Tibial nerve (tissue), 4 donors: ENCODE measurements at regions not wholly inside any gene's neighbourhood (a gene's known extent, or its start where the extent isn't known, plus 50 kb on each side); places are given as distances from the start of the nearest gene placed in this dataset.

Experiments used
- DNase-seq, 2 donors: peaks; one replicate each; pipeline ENCODE4 v3.0.0-alpha.2; 2019; ENCODE audit warnings: low spot score in 2 of 2
- H3K27ac ChIP-seq, 4 donors: fragments of 200-600 bp; sonication (generic) in 3 of 4; one replicate each; pipeline ENCODE4 v1.5.1; 2017 to 2019; ENCODE audit warnings: mild to moderate bottlenecking in 1 of 4
- H3K27me3 ChIP-seq, 2 donors: fragments of 200-600 bp; sonication (generic) in 1 of 2; one replicate each; pipeline versions ENCODE4 v1.5.1 to v1.6.0; 2017 to 2019
- H3K36me3 ChIP-seq, 3 donors: fragments of 200-600 bp; sonication (generic); one replicate each; pipeline ENCODE4 v1.5.1; 2018 to 2019
- H3K4me1 ChIP-seq, 4 donors: fragments of 200-600 bp; sonication (generic) in 3 of 4; one replicate each; pipeline ENCODE4 v1.5.1; 2017 to 2019
- H3K4me3 ChIP-seq, 4 donors: fragments of 200-600 bp; sonication (generic) in 3 of 4; one replicate each; pipeline ENCODE4 v1.5.1; 2017 to 2019; ENCODE audit warnings: mild to moderate bottlenecking in 1 of 4, moderate library complexity in 1 of 4
- H3K9me3 ChIP-seq, 4 donors: fragments of 200-600 bp; sonication (generic) in 3 of 4; one replicate each; pipeline ENCODE4 v1.5.1; 2017 to 2019
- EP300 ChIP-seq, 2 donors: sonication (generic); formaldehyde crosslinking; IDR thresholded peaks; one replicate each; pipeline ENCODE4 v1.6.1; 2017; ENCODE audit warnings: antibody characterized with exemption in 2 of 2, mild to moderate bottlenecking in 1 of 2
- POLR2A ChIP-seq, 2 donors: fragments of 450-650 bp; IDR thresholded peaks; one replicate each; pipeline ENCODE4 v1.6.1; 2017; ENCODE audit warnings: antibody characterized with exemption in 2 of 2, mild to moderate bottlenecking in 2 of 2, moderate library complexity in 2 of 2
- WGBS, 2 donors: methylation state at CpG; one replicate each; pipeline ENCODE4 v1.1.5; 2018; 5-methylcytosine and 5-hydroxymethylcytosine counted together
- TF ChIP-seq, protein P1 (sequence below), 5 experiments: fragments of 200-600 bp in 3 of 5; fragments of 450-650 bp in 2 of 5; sonication (generic) in 3 of 5; IDR thresholded peaks; one replicate each; pipeline ENCODE4 v1.5.1; 2016 to 2019; ENCODE audit warnings: antibody characterized with exemption in 5 of 5, mild to moderate bottlenecking in 3 of 5, moderate library complexity in 2 of 5

GRCh38 chr7:138184191-138184590 is 107.9 kb downstream of the AKR1D1 start:
- no peak for TF ChIP-seq EP300 (IDR thresholded peaks at IDR 0.05)
- TF ChIP-seq, protein P1, sequence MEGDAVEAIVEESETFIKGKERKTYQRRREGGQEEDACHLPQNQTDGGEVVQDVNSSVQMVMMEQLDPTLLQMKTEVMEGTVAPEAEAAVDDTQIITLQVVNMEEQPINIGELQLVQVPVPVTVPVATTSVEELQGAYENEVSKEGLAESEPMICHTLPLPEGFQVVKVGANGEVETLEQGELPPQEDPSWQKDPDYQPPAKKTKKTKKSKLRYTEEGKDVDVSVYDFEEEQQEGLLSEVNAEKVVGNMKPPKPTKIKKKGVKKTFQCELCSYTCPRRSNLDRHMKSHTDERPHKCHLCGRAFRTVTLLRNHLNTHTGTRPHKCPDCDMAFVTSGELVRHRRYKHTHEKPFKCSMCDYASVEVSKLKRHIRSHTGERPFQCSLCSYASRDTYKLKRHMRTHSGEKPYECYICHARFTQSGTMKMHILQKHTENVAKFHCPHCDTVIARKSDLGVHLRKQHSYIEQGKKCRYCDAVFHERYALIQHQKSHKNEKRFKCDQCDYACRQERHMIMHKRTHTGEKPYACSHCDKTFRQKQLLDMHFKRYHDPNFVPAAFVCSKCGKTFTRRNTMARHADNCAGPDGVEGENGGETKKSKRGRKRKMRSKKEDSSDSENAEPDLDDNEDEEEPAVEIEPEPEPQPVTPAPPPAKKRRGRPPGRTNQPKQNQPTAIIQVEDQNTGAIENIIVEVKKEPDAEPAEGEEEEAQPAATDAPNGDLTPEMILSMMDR (IDR thresholded peaks at IDR 0.05), result no peak
- TF ChIP-seq POLR2A (IDR thresholded peaks at IDR 0.05), result no peak
- H3K4me1 ChIP-seq, result peaks cover 0 to 10% (median 0%) of the 10 kb centered on the region in 4 donors
- H3K27me3 ChIP-seq, result no peaks in the 10 kb centered on the region
- no peak for DNase-seq
- H3K36me3 ChIP-seq, result no peaks in the 10 kb centered on the region
- no peak overlapping the region for H3K27ac ChIP-seq
- 87 to 91% methylated on average over 4 of the region's 4 CpGs for WGBS, 2 donors
- H3K4me3 ChIP-seq, result no peak overlapping the region
- peaks cover 0 to 18% (median 2%) of the 10 kb centered on the region in 4 donors for H3K9me3 ChIP-seq

DNA sequence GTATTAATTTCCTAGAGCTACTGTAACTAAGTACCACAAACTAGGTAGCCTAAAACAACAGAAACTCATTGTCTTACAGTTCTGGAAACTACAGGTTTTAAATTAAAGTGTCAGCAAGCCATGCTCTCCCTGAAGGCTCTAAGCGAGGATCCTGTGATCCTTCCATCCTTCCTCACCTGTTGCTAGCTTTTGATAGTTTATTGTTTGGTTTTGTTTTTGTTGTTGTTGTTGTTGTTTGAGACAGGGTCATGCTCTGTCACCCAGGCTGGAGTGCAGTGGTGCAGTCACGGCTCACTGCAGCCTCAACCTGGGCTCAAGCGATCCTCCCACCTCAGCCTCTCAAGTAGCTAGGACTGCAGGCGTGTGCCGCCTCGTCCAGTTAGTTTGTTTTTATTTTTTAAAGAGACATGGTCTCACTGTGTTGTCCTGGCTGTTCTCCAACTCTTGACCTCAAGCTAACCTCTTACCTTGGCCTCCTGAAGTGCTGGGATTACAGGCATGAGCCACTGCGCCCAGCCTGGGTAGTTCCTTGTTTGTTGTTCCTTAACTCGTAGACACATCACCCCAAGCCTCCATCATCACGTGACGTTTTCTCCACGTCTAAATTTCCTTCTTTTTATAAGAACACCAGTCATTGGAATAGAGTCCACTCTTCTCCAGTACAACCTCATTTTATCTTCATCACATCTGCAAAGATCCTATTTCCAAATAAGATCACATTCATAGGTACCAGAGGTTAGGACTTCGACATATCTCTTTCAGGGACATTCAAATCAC is 109.1 kb downstream of the AKR1D1 start:
- Histone ChIP-seq H3K36me3 (no peaks in the 10 kb centered on the region), H3K4me1 (peaks cover 0 to 10% (median 0%) of the 10 kb centered on the region in 4 donors), H3K27me3 (no peaks in the 10 kb centered on the region), H3K9me3 (peaks cover 0 to 22% (median 2%) of the 10 kb centered on the region in 4 donors), H3K4me3 (no peak overlapping the region), H3K27ac (no peak overlapping the region)
- DNase-seq, result no peak
- TF ChIP-seq POLR2A (IDR thresholded peaks at IDR 0.05) (no peak), EP300 (IDR thresholded peaks at IDR 0.05) (no peak)
- TF ChIP-seq, protein P1 (IDR thresholded peaks at IDR 0.05), result no peak
- WGBS, 2 donors, result 91 to 94% methylated on average over 12 of the region's 12 CpGs

GRCh38 chr7:138186951-138187351 is 110.7 kb downstream of the AKR1D1 start:
- Histone ChIP-seq H3K27me3 (no peaks in the 10 kb centered on the region), H3K4me3 (no peak overlapping the region), H3K36me3 (no peaks in the 10 kb centered on the region), H3K4me1 (peaks cover 0 to 10% (median 0%) of the 10 kb centered on the region in 4 donors), H3K27ac (peak overlapping the region in 3 of 4 donors; percentile 32 to 86 (median 42)), H3K9me3 (peaks cover 0 to 22% (median 2%) of the 10 kb centered on the region in 4 donors)
- 16 to 24% methylated on average over 6 of the region's 6 CpGs for WGBS, 2 donors
- TF ChIP-seq, protein P1 (IDR thresholded peaks at IDR 0.05), result no peak
- no peak for TF ChIP-seq POLR2A (IDR thresholded peaks at IDR 0.05)
- peak in 1 of 2 donors; percentile 52 for TF ChIP-seq EP300 (IDR thresholded peaks at IDR 0.05)
- DNase-seq, result no peak

DNA sequence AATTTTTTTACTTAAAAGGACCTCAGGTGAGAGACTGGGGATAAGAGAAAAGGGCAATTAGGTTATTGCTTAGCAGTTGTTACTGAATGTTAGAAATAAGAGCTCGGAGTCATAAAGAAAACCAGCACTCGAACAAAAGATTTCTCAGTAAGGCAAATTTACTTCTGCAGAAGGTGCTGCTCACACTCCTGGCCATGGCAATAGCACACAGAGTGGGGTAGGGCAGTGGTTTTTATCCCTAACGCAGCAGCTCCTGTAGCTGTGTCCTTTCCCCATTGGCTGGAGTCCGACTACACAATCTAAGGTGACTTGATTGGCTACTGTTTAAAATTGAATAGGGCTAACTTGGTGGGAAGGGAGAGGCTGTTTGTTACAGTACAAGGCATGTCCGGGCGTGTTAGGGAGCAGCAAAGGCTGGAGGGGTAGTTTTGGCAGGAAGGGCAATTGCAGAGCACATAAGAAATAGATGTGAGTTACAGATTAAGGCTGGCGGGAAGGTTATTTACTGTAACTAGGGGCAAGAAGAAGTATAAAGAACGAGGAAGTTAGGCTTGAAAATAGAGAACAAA is 112.1 kb downstream of the AKR1D1 start:
- Histone ChIP-seq H3K36me3 (no peaks in the 10 kb centered on the region), H3K9me3 (peaks cover 0 to 22% (median 2%) of the 10 kb centered on the region in 4 donors), H3K4me1 (peaks cover 0 to 10% (median 0%) of the 10 kb centered on the region in 4 donors), H3K27me3 (no peaks in the 10 kb centered on the region), H3K4me3 (no peak overlapping the region), H3K27ac (no peak overlapping the region)
- no peak for DNase-seq
- TF ChIP-seq EP300 (IDR thresholded peaks at IDR 0.05) (no peak), POLR2A (IDR thresholded peaks at IDR 0.05) (no peak)
- TF ChIP-seq, protein P1 (IDR thresholded peaks at IDR 0.05), result no peak
- 78 to 91% methylated on average over 8 of the region's 8 CpGs for WGBS, 2 donors

- WGBS, 2 donors, result 81 to 82% methylated on average over 8 of the region's 8 CpGs
- peaks cover 0 to 6% (median 0%) of the 10 kb centered on the region in 4 donors for H3K4me1 ChIP-seq
Observed at GRCh38 chr7:138194567-138194966, 118.3 kb downstream of the AKR1D1 start.

More at GRCh38 chr7:138194567-138194966, 118.3 kb downstream of the AKR1D1 start:
- no peak for DNase-seq
- Histone ChIP-seq H3K9me3 (peaks cover 0 to under 1% (median 0%) of the 10 kb centered on the region in 4 donors), H3K36me3 (no peaks in the 10 kb centered on the region), H3K27me3 (no peaks in the 10 kb centered on the region), H3K4me3 (no peak overlapping the region), H3K27ac (no peak overlapping the region)
- TF ChIP-seq EP300 (IDR thresholded peaks at IDR 0.05), result no peak
- TF ChIP-seq, protein P1 (IDR thresholded peaks at IDR 0.05), result no peak
